Stimulated activated CD8-positive, alpha-beta memory T cell treated with anti-CD3 and anti-CD28 coated beads, Interleukin-2, amount 100 ng/mL, for 48 hours (primary cell): ENCODE measurements at regions not wholly inside any gene's neighbourhood (a gene's known extent, or its start where the extent isn't known, plus 50 kb on each side); places are given as distances from the start of the nearest gene placed in this dataset.

Source experiments
- DNase-seq, 2 donors: peaks; one replicate each; pipeline ENCODE4 v3.0.0-alpha.2; 2020; ENCODE audit warnings: low read depth in 2 of 2

- no peak for DNase-seq
These were observed 422.8 kb downstream of the GLRX3 start for GRCh38 chr10:130558746-130559546.

GRCh38 chr10:130559547-130559880, 423.3 kb downstream of the GLRX3 start:
- DNase-seq: no peak

DNA sequence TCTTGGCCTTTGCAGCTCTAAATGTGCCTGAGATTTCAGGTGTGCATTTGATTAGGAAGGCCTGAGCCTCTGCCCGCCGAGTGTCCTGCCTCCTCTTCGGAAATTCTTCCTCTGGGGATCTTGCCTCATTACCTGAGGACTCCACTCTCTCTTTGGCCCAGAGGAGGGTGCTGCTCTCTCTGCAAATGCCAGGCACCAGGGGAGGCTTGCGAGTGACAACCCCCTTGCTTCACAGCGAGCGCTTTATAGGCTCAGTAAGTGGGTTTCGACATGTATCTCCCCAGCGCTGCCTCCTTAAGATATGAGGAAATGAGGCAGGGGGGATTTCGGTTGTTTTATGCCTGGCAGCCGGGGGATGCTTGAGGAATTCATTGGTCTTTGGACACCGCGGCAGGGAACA, 423.9 kb downstream of the GLRX3 start:
- no peak for DNase-seq

DNA sequence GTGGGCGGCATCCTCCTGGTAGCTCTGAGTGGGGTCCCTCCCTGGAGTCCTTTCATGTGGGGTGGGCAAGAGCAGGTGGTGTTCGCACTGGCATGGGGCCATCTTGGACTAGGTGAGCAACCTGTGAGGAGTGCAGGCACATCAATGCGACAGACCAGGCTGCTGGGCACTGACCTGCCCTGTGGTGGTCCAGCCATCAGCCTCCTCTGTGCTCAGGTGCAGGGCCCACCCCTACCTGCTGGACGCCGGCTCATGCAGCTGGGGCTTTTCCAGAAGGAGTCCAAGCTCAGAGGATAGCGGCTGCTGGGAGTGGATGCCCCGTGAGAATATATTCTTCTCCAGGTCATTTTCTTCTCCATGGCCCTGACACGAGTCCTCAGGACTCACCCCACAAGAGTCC, 424.4 kb downstream of the GLRX3 start:
- no peak for DNase-seq

DNA sequence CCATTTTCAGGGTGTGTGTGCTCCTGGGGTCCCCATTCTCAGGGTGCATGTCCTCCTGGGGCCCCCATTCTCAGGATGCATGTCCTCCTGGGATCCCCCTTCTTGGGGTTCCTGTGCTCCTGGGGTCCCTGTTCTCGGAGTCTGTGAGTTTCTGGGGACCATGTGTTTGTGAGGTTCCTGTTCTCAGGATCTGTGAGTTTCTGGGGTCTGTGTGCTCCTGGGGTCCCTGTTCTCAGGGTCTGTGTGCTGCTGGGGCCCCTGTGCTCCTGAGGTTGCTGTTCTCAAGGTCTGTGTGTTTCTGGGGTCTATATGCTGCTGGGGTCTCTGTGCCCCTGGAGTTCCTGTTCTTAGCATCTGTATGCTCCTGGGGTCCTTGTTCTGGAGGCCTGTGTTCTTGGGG, 425.5 kb downstream of the GLRX3 start:
- no peak for DNase-seq

- DNase-seq: no peak
These were observed 430.8 kb downstream of the GLRX3 start for GRCh38 chr10:130567011-130567410.

DNA sequence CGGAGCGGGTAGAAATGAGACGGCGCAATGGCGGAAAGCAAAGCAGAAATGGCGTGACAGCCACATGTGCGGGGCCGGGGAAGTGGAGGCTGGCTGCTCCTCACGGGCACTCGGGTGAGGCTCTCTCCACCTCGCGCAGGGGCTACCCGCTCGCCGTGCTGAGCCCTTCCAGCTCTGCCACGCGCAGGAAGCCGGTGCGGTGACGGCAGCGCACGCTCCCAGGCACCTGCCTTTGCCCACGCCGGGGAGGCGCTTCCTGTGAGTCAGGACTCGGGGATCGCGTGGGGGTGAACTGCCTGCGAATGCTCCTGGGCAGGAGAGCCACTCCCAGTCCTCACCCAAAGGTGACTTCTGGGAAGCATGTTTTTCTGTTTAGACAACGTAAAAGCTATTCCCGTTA, 431.2 kb downstream of the GLRX3 start:
- no peak for DNase-seq

DNA sequence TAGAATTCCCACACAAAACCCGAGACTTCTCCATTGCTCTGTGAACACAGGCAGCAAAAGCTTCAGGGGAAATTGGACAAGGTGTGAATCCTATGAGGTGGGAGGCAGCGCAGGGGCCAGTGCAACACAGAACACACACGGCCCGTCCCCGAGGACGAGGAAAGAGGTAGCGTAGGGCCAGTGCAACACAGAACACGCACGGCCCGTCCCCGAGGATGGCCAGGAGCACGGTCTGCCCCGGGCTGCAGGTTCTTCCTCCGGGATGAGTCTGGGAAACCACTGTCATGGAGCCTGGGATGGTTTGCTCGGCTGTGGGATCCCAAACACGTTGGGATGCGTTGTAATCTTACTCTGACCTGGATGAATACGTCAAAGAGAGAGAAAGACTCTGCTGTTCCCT, 432.1 kb downstream of the GLRX3 start:
- no peak for DNase-seq

DNA sequence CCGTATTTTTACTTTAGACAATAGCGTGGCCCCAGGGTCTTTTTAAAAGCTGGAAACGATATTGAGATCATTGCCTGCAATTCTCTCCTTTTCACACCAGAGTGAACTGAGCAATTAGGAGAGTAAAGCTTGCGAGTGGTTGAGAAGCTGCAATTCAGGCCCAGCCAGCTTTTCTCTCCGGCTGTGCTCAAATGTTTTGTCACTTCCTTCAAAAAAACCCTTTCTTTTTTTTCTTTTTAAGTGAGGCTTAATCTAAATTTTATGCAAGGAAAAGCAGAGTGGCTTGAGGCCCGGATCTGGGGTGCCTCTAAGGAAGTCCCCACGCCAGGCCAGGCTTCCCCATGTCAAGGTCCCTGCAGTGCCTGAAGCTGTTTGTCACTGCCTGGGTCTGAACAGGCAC, 433.9 kb downstream of the GLRX3 start:
- DNase-seq: no peak

- DNase-seq: no peak
These were observed 435.5 kb downstream of the GLRX3 start for GRCh38 chr10:130571674-130572073.

GRCh38 chr10:130573446-130573845, 437.3 kb downstream of the GLRX3 start:
- DNase-seq: no peak

DNA sequence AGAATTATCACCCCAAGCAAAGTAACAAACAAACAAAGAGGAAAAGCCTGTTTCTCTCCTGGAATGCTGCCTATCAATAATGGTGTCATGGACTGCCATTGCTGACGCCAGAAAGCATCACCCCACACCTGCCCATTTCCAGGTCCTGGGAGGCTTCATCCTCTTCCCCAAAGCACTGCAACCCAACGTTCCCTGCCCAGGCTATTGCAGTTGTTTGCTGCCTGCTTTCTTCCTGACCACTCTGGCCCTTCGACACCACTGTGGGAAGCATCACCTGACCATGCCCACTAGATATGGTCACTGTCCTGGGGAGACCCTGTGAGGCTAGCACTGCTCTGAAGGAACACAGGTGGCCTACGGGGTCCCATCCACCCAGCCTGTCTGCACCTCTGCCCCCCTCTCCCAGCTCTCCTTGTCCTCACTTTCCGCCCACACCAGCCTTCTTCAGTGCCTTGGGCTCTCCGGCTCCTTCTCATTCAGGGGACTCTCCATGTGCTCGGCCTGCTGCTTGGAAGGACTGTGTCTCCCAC, 439.6 kb downstream of the GLRX3 start:
- DNase-seq: no peak

- no peak for DNase-seq
These were observed 440.2 kb downstream of the GLRX3 start for GRCh38 chr10:130576427-130576826.

DNA sequence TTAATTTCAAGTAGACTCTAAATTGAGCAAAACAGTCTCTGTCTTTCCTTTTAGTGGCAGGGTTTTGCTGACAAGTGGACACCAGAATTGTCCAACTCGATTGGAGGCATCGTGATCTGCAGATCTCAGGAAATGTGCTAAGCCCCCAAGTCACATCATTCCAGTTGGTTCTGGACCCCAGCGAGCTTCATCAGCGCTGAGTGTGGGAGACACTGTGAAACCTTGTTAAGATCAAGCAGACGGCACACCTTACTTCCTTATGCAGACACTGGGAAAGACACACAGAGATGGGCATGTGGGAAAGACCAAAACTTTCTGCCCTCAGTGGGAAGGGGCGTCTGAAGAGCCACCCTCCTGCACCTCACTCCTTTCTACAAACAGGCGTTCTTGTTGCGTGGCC, 440.8 kb downstream of the GLRX3 start:
- no peak for DNase-seq

GRCh38 chr10:130578532-130579289, 442.5 kb downstream of the GLRX3 start:
- no peak for DNase-seq

- DNase-seq: no peak
These were observed 443.7 kb downstream of the GLRX3 start for GRCh38 chr10:130579913-130580312.

- no peak for DNase-seq
These were observed 444.8 kb downstream of the GLRX3 start for GRCh38 chr10:130580975-130581374.

GRCh38 chr10:130587718-130588117, 451.5 kb downstream of the GLRX3 start:
- DNase-seq: no peak

- DNase-seq: no peak
These were observed 469.8 kb downstream of the GLRX3 start for GRCh38 chr10:130606001-130606405.

DNA sequence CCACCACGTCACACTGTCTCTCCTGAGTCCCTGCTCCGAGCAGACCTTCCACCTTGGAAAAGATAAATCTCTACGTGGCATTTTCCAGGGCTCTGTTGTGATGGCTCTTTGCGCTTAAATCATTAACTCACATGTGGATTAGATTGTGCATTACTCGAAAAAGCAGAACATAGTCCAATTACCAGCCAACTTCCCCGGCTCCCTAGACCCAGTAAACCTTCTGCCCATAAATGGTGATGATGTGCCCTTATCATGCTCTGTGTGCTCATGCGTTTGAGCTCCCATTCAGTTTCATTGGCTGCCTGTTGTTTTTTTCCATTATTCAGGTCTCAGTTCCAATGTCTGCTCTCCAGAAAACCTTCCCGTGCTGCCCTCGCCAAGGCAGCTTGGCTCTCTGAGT, 471.2 kb downstream of the GLRX3 start:
- DNase-seq: no peak

DNA sequence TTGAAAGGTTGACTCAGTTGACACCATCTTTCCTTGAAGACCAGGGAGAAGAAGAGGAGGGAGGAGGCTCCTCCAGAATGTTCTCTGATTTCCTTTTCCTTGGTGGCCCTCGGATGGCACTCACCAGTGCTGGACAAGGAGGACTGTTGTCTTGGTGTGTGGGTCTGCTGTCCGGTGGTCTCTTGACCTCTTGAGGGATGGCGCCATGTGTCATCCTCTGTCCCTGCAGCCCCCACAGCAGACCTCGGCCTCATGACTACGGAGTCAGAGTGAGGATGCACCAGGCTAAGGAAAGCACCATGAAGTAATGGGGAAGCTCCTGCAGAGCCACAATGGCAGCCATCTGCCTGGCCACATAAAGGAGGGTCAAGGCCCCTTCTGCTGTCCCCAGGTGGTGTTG, 475.0 kb downstream of the GLRX3 start:
- DNase-seq: no peak

GRCh38 chr10:130615457-130615856, 479.3 kb downstream of the GLRX3 start:
- no peak for DNase-seq

DNA sequence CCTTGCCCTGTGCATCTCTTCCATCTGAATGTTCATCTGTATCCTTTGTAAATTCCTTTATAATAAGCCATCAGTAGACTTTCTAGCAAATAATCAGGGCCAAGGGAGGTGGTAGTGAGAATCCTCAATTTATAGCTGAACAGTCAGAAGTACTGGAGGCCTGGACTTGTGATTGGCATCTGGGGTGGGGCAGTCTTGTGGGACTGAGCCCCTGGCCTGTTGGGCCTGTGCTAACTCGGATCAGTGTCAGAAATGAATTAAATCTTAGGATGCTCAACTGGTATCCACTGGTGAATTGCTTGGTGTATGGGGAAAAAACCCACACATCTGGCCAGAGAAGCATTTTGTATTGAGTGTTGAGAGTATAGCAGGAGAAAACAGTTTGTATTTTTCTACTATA, 481.8 kb downstream of the GLRX3 start:
- DNase-seq: no peak
